Rectal smooth muscle tissue (tissue), 1 donor: ENCODE measurements at regions not wholly inside any gene's neighbourhood (a gene's known extent, or its start where the extent isn't known, plus 50 kb on each side); places are given as distances from the start of the nearest gene placed in this dataset.

Experiments
- H3K27ac ChIP-seq: one replicate; pipeline ENCODE4 v1.7.0; 2013; ENCODE audit warnings: low read depth, low read length, inconsistent platforms
- H3K27me3 ChIP-seq: one replicate; pipeline ENCODE4 v1.7.0; 2013; ENCODE audit warnings: low read length; ENCODE audit not compliant: control insufficient read depth, insufficient read depth
- H3K36me3 ChIP-seq: one replicate; pipeline ENCODE4 v1.7.0; 2013; ENCODE audit warnings: low read length; ENCODE audit not compliant: control insufficient read depth, insufficient read depth
- H3K4me1 ChIP-seq: one replicate; pipeline ENCODE4 v1.7.0; 2013; ENCODE audit warnings: low read length; ENCODE audit not compliant: control insufficient read depth, insufficient read depth
- H3K4me3 ChIP-seq: one replicate; pipeline ENCODE4 v1.7.0; 2013; ENCODE audit warnings: low read length
- H3K9ac ChIP-seq: one replicate; pipeline ENCODE4 v1.7.0; 2013; ENCODE audit warnings: low read length

DNA sequence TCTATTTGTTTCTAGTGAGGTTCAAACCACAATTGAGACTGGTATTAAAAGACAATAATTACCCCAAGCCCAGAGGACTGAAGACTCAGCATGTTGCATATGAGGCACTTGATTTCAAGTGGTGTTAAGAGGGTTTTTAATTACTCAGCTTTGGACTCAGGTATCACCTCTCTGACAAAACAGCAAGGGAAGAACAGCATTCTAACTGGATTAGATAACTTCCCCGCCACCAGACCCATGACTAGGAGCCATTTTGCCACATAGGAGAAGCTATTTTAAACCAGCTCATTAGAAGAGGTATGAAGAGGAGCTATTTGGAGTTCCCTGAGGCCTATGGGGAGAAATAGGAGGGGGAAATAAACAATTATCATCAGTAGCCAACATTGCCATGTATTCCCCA is 226.1 kb upstream of the TOX3 start:
- Histone ChIP-seq H3K9ac (no peak overlapping the region), H3K36me3 (no peaks in the 10 kb centered on the region), H3K27me3 (no peaks in the 10 kb centered on the region), H3K27ac (no peak overlapping the region), H3K4me1 (no peaks in the 10 kb centered on the region), H3K4me3 (no peak overlapping the region)

DNA sequence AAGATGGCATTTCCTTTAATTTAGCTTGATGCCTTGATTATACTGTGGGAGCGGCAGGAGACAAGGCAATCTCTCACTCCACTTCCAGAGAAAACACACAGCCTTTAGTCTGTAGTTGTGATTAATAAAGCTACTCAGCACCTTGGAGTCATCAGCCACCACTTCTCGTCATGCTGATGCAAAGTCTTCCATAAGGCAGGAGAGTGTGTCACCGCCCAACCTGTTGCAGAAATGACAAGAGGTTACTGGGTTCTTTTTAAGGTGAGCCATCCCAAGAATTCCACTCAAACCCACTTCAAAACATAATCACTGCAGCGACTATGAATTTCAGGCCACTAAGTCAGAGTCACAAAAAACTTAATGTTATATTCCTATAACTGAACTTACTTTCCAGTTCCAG is 223.9 kb upstream of the TOX3 start:
- no peaks in the 10 kb centered on the region for H3K4me1 ChIP-seq
- H3K36me3 ChIP-seq: no peaks in the 10 kb centered on the region
- H3K9ac ChIP-seq: no peak overlapping the region
- no peak overlapping the region for H3K4me3 ChIP-seq
- H3K27me3 ChIP-seq: no peaks in the 10 kb centered on the region
- no peak overlapping the region for H3K27ac ChIP-seq

DNA sequence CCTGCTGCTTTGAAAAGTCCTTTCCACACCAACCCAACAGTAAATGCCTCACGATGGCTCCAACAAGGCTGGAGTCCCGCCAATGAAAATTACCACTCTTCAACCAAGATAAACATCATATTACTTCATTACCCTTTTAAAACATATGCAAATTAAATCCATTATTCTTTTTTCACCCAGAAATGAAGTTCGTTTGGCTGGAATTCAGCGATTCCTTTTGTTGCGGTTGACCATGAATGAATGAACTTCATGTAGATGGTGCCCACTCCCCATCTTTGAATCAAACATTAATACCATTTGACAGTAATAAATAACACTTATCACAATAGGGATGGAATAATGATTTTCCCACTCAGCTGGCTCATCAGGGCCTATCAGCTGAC is 211.5 kb upstream of the TOX3 start:
- Histone ChIP-seq H3K27me3 (no peaks in the 10 kb centered on the region), H3K4me3 (no peak overlapping the region), H3K4me1 (no peaks in the 10 kb centered on the region), H3K36me3 (no peaks in the 10 kb centered on the region), H3K27ac (no peak overlapping the region), H3K9ac (no peak overlapping the region)

DNA sequence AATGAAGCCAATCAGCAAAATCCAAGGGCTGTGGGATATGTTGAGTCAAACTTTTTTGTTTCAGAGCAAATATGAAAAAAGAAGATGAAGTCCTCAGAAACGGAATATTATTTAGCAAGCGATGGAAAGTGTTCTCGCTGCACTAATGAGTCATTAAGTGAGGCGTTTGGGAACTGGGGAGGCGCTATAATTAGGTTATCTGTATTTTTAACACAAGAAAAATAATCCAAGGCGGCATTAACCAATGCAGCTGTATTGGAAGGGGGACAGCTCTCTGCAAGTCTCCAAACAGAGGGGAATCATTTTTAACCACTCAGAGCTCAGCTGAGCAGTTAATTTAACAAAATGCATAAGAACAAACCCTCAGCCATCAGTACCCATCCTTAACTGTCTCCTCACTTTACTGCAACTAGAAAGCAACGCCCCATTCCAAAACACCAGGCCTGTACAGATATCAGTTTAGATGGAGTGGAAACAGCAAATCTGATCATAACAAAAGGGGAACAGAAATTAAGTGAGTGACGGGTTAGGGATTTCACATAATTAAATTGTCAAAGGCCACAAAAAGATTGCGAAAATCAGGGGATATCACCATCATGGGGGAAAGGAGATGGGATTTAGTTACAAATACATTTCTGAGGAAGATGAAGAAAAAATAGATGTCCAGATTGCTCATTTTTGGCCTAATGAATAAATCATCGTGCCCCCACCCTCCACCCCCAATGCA is 211.0 kb upstream of the TOX3 start:
- Histone ChIP-seq H3K27me3 (no peaks in the 10 kb centered on the region), H3K36me3 (no peaks in the 10 kb centered on the region), H3K4me3 (no peak overlapping the region), H3K4me1 (no peaks in the 10 kb centered on the region), H3K27ac (no peak overlapping the region), H3K9ac (no peak overlapping the region)

DNA sequence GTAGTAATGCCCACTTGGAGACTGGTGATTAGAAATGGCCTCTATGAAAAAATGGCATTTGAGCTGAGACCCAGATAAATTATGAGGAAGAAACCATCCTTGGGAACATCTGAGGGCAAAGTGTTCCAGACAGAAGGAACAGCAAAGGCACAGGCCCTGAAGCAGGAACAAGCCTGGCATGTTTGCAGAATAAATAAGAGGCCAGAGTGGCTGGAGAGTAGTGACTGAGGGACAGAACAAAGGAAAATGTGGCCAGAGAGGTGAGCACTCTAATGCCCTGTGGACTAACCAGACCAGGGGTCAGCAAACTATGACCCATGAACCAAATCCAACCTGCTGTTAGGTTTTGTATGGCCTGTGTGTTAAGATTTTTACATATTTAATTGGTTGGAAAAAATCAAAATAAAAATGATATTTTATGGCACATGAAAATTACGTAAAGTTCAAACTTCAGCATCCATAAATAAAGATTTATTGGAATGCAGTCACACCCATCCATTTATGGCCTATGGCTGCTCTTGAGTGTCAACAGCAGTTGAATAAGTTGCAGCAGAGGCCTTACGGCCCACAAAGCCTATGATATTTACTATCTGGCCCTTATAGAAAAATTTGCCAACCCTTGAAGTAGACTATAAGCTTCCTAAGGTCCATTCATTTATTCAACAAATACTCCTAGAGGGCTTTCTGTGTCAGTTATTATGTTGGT is 210.0 kb upstream of the TOX3 start:
- Histone ChIP-seq H3K4me1 (no peaks in the 10 kb centered on the region), H3K36me3 (no peaks in the 10 kb centered on the region), H3K4me3 (no peak overlapping the region), H3K27me3 (no peaks in the 10 kb centered on the region), H3K27ac (no peak overlapping the region), H3K9ac (no peak overlapping the region)

- H3K27ac ChIP-seq: no peak overlapping the region
- no peaks in the 10 kb centered on the region for H3K36me3 ChIP-seq
- no peak overlapping the region for H3K9ac ChIP-seq
- H3K27me3 ChIP-seq: no peaks in the 10 kb centered on the region
- no peaks in the 10 kb centered on the region for H3K4me1 ChIP-seq
- no peak overlapping the region for H3K4me3 ChIP-seq
Observed at GRCh38 chr16:52755396-52755795, 208.5 kb upstream of the TOX3 start.

GRCh38 chr16:52751035-52751434 is 204.1 kb upstream of the TOX3 start:
- Histone ChIP-seq H3K27me3 (no peaks in the 10 kb centered on the region), H3K4me1 (no peaks in the 10 kb centered on the region), H3K27ac (no peak overlapping the region), H3K36me3 (no peaks in the 10 kb centered on the region), H3K9ac (no peak overlapping the region), H3K4me3 (no peak overlapping the region)

DNA sequence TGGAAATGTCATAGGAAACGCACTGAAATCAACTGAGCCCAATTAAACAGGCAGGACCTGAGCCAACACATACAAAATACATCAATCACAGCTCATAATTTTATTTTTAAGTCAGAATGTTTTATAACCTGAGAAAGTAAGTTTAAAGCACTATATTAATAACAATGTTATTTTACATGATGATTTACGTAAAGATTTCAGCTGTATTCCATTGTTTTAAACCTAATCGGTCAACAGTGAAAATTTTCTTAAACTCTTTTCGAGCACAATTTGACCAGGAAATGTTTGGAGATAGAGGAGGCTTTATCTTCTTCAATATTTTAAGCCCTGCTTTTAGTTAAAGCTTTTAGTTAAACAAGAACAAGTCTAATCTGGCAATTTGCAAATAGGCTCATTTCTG is 201.8 kb upstream of the TOX3 start:
- Histone ChIP-seq H3K27ac (no peak overlapping the region), H3K36me3 (no peaks in the 10 kb centered on the region), H3K4me1 (no peaks in the 10 kb centered on the region), H3K27me3 (no peaks in the 10 kb centered on the region), H3K9ac (no peak overlapping the region), H3K4me3 (no peak overlapping the region)

DNA sequence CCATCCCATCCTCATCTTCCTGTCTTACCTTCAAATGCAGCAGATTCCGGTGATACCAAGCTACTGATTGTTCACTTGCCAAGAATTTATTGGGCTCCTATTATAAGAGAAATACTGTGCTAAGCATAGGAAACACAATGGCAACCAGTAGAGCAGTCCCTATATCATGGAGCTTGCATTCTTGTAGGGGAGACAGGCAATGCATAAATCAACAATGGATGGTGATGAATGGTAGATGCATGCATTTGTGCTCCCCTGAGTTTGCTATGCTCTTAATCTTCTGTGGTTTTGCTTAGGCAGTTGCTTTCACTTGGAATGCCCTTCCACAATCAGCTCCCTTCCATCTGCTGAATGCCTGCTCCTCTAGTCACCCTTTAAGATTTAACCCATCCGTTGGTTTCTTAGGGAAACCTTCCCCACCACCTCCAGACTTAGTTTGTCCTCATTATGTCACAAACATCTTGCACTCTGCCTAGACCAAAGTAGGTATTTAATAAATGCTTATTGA is 200.2 kb upstream of the TOX3 start:
- Histone ChIP-seq H3K4me1 (no peaks in the 10 kb centered on the region), H3K27ac (no peak overlapping the region), H3K9ac (no peak overlapping the region), H3K36me3 (no peaks in the 10 kb centered on the region), H3K4me3 (no peak overlapping the region), H3K27me3 (no peaks in the 10 kb centered on the region)

GRCh38 chr16:52743707-52744106 is 196.8 kb upstream of the TOX3 start:
- H3K4me3 ChIP-seq: no peak overlapping the region
- no peak overlapping the region for H3K27ac ChIP-seq
- H3K27me3 ChIP-seq: no peaks in the 10 kb centered on the region
- H3K36me3 ChIP-seq: no peaks in the 10 kb centered on the region
- H3K9ac ChIP-seq: no peak overlapping the region
- no peaks in the 10 kb centered on the region for H3K4me1 ChIP-seq

- Histone ChIP-seq H3K4me1 (no peaks in the 10 kb centered on the region), H3K27ac (no peak overlapping the region), H3K36me3 (no peaks in the 10 kb centered on the region), H3K27me3 (no peaks in the 10 kb centered on the region), H3K9ac (no peak overlapping the region), H3K4me3 (no peak overlapping the region)
Observed at GRCh38 chr16:52742608-52743170, 195.7 kb upstream of the TOX3 start.

- H3K36me3 ChIP-seq: no peaks in the 10 kb centered on the region
- no peak overlapping the region for H3K4me3 ChIP-seq
- H3K9ac ChIP-seq: no peak overlapping the region
- H3K4me1 ChIP-seq: no peaks in the 10 kb centered on the region
- no peak overlapping the region for H3K27ac ChIP-seq
- H3K27me3 ChIP-seq: no peaks in the 10 kb centered on the region
Observed at GRCh38 chr16:52742052-52742451, 195.1 kb upstream of the TOX3 start.
